WTC11 (cell line): ENCODE measurements at regions not wholly inside any gene's neighbourhood (a gene's known extent, or its start where the extent isn't known, plus 50 kb on each side); places are given as distances from the start of the nearest gene placed in this dataset.

Experiments
- ATAC-seq: fragments of 200-7000 bp; cut with Tn5 transposase; 2 replicates; pipeline ENCODE4 v1.10.0; 2021; ENCODE audit warnings: mild to moderate bottlenecking, moderate library complexity
- CTCF ChIA-PET: fragments of 300-600 bp; sonication (Branson Sonifier 250); formaldehyde crosslinking; loops from one replicate; lab custom pipeline; 2021; ENCODE audit warnings: antibody characterized with exemption; lab: Charles Lee
- POLR2A ChIA-PET: fragments of 350-600 bp; sonication (Branson Sonifier 250); formaldehyde crosslinking; loops from one replicate; lab custom pipeline; 2021; ENCODE audit warnings: antibody characterized with exemption; lab: Charles Lee
- DNase-seq: peaks from one replicate; pipeline ENCODE4 v3.0.0; 2021; ENCODE audit warnings: low spot score
- H3K27ac Mint-ChIP-seq: 2 replicates; pipeline ENCODE4 v1.8.0; 2021; ENCODE audit warnings: mixed read lengths
- H3K27me3 Mint-ChIP-seq: 2 replicates; pipeline ENCODE4 v1.8.0; 2021; ENCODE audit warnings: low read depth, mild to moderate bottlenecking, moderate library complexity, mixed read lengths
- H3K36me3 Mint-ChIP-seq: 2 replicates; pipeline ENCODE4 v1.8.0; 2021; ENCODE audit warnings: mixed read lengths
- H3K4me1 Mint-ChIP-seq: 2 replicates; pipeline ENCODE4 v1.8.0; 2022; ENCODE audit warnings: mixed read lengths
- H3K4me3 Mint-ChIP-seq: 2 replicates; pipeline ENCODE4 v1.8.0; 2021; ENCODE audit warnings: mild to moderate bottlenecking, moderate library complexity, mixed read lengths
- H3K9me3 Mint-ChIP-seq: 2 replicates; pipeline ENCODE4 v1.8.0; 2021; ENCODE audit warnings: mixed read lengths
- ATF1 ChIP-seq: sonication (generic); formaldehyde crosslinking; IDR thresholded peaks from 2 replicates; pipeline ENCODE4 v1.8.1; 2023; ENCODE audit warnings: mild to moderate bottlenecking, moderate library complexity, missing genetic modification reagents
- CREB1 ChIP-seq: sonication (generic); formaldehyde crosslinking; IDR thresholded peaks from 2 replicates; pipeline ENCODE4 v1.8.0; 2023; ENCODE audit warnings: mild to moderate bottlenecking, missing genetic modification reagents
- CREM ChIP-seq: sonication (generic); formaldehyde crosslinking; IDR thresholded peaks from 2 replicates; pipeline ENCODE4 v1.8.1; 2022; ENCODE audit warnings: mild to moderate bottlenecking, missing genetic modification reagents, moderate library complexity
- E2F1 ChIP-seq: sonication (generic); formaldehyde crosslinking; IDR thresholded peaks from 2 replicates; pipeline ENCODE4 v1.8.0; 2022; ENCODE audit warnings: mild to moderate bottlenecking, missing genetic modification reagents
- GRHL2 ChIP-seq: fragments of 250-450 bp; sonication (Bioruptor Pico); IDR thresholded peaks from 2 replicates; pipeline ENCODE4 v1.8.0; 2022; ENCODE audit warnings: mild to moderate bottlenecking, moderate library complexity; ENCODE audit not compliant: insufficient replicate concordance, severe bottlenecking
- GTF2I ChIP-seq: fragments of 250-450 bp; sonication (Bioruptor Pico); conservative IDR thresholded peaks from 2 replicates; pipeline ENCODE4 v1.4.0; 2021; ENCODE audit warnings: mild to moderate bottlenecking
- IRF2 ChIP-seq: sonication (generic); formaldehyde crosslinking; IDR thresholded peaks from 2 replicates; pipeline ENCODE4 v1.8.0; 2022; ENCODE audit warnings: low read depth, missing genetic modification reagents, borderline replicate concordance
- NFATC4 ChIP-seq: fragments of 250-450 bp; sonication (Bioruptor Pico); IDR thresholded peaks from 2 replicates; pipeline ENCODE4 v1.9.0; 2021; ENCODE audit warnings: mild to moderate bottlenecking
- OVOL2 ChIP-seq: fragments of 250-450 bp; sonication (Bioruptor Pico); IDR thresholded peaks from 2 replicates; pipeline ENCODE4 v1.9.0; 2021; ENCODE audit warnings: mild to moderate bottlenecking, borderline replicate concordance
- ZNF232 ChIP-seq: sonication (generic); formaldehyde crosslinking; IDR thresholded peaks from 2 replicates; pipeline ENCODE4 v1.8.0; 2022; ENCODE audit warnings: mild to moderate bottlenecking, missing genetic modification reagents
- ZNF317 ChIP-seq: sonication (generic); formaldehyde crosslinking; IDR thresholded peaks from 2 replicates; pipeline ENCODE4 v1.8.1; 2023; ENCODE audit warnings: low read depth, mild to moderate bottlenecking, moderate library complexity, missing genetic modification reagents, borderline replicate concordance
- ZNF416 ChIP-seq: fragments of 250-450 bp; sonication (Bioruptor Pico); IDR thresholded peaks from 2 replicates; pipeline ENCODE4 v1.9.0; 2021; ENCODE audit warnings: mild to moderate bottlenecking, inconsistent platforms
- TF ChIP-seq, protein P1 (sequence below): sonication (generic); formaldehyde crosslinking; IDR thresholded peaks from 2 replicates; pipeline ENCODE4 v1.8.1; 2022; ENCODE audit warnings: missing genetic modification reagents, borderline replicate concordance
- TF ChIP-seq, protein P2 (sequence below): sonication (generic); formaldehyde crosslinking; IDR thresholded peaks from 2 replicates; pipeline ENCODE4 v1.8.0; 2023; ENCODE audit warnings: missing genetic modification reagents, mild to moderate bottlenecking, borderline replicate concordance
- TF ChIP-seq, protein P3 (sequence below): sonication (generic); formaldehyde crosslinking; IDR thresholded peaks from 2 replicates; pipeline ENCODE4 v1.8.1; 2023; ENCODE audit warnings: mild to moderate bottlenecking, missing genetic modification reagents, borderline replicate concordance
- TF ChIP-seq, protein P4 (sequence below): sonication (generic); formaldehyde crosslinking; IDR thresholded peaks from 2 replicates; pipeline ENCODE4 v1.8.1; 2023; ENCODE audit warnings: mild to moderate bottlenecking, missing genetic modification reagents, moderate library complexity
- TF ChIP-seq, protein P5 (sequence below): sonication (generic); formaldehyde crosslinking; IDR thresholded peaks from 2 replicates; pipeline ENCODE4 v1.8.0; 2022; ENCODE audit warnings: mild to moderate bottlenecking, missing genetic modification reagents
- TF ChIP-seq, protein P6 (sequence below): fragments of 250-450 bp; sonication (Bioruptor Pico); IDR thresholded peaks from 2 replicates; pipeline ENCODE4 v1.9.0; 2021; ENCODE audit warnings: mild to moderate bottlenecking

DNA sequence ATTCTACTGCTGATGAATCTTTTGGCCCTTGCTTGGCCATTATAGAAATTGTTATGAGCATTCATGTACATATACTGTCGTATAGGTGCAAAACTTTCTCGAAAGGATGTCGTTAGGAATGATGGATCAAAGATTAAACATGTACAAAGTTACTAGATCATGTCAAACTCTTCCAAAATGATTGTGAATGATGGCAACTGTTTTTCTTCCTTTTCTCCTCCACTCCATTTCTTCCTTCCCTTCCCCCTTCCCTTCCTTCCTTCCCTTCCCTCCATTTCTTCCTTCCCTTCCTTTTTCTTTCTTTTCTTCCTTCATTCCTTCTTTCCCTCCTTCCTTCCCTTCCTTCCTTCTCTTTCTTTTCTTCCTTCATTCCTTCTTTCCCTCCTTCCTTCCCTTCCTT, 973.9 kb downstream of the CDH11 start:
- POLR2A ChIA-PET: no interaction called here
- no peak overlapping the region for H3K27ac Mint-ChIP-seq
- no peak for DNase-seq
- no peaks in the 10 kb centered on the region for H3K27me3 Mint-ChIP-seq
- CTCF ChIA-PET: no interaction called here
- H3K4me1 Mint-ChIP-seq: no peaks in the 10 kb centered on the region
- no peak for TF ChIP-seq CREM (CRISPR knock-in tag)
- TF ChIP-seq, protein P1, sequence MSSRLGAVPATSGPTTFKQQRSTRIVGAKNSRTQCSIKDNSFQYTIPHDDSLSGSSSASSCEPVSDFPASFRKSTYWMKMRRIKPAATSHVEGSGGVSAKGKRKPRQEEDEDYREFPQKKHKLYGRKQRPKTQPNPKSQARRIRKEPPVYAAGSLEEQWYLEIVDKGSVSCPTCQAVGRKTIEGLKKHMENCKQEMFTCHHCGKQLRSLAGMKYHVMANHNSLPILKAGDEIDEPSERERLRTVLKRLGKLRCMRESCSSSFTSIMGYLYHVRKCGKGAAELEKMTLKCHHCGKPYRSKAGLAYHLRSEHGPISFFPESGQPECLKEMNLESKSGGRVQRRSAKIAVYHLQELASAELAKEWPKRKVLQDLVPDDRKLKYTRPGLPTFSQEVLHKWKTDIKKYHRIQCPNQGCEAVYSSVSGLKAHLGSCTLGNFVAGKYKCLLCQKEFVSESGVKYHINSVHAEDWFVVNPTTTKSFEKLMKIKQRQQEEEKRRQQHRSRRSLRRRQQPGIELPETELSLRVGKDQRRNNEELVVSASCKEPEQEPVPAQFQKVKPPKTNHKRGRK: 0 out of 2 replicates have a peak, but pooled peaks have one; percentile 61
- TF ChIP-seq, protein P2, sequence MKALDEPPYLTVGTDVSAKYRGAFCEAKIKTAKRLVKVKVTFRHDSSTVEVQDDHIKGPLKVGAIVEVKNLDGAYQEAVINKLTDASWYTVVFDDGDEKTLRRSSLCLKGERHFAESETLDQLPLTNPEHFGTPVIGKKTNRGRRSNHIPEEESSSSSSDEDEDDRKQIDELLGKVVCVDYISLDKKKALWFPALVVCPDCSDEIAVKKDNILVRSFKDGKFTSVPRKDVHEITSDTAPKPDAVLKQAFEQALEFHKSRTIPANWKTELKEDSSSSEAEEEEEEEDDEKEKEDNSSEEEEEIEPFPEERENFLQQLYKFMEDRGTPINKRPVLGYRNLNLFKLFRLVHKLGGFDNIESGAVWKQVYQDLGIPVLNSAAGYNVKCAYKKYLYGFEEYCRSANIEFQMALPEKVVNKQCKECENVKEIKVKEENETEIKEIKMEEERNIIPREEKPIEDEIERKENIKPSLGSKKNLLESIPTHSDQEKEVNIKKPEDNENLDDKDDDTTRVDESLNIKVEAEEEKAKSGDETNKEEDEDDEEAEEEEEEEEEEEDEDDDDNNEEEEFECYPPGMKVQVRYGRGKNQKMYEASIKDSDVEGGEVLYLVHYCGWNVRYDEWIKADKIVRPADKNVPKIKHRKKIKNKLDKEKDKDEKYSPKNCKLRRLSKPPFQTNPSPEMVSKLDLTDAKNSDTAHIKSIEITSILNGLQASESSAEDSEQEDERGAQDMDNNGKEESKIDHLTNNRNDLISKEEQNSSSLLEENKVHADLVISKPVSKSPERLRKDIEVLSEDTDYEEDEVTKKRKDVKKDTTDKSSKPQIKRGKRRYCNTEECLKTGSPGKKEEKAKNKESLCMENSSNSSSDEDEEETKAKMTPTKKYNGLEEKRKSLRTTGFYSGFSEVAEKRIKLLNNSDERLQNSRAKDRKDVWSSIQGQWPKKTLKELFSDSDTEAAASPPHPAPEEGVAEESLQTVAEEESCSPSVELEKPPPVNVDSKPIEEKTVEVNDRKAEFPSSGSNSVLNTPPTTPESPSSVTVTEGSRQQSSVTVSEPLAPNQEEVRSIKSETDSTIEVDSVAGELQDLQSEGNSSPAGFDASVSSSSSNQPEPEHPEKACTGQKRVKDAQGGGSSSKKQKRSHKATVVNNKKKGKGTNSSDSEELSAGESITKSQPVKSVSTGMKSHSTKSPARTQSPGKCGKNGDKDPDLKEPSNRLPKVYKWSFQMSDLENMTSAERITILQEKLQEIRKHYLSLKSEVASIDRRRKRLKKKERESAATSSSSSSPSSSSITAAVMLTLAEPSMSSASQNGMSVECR (CRISPR knock-in tag): no peak
- TF ChIP-seq NFATC4 (CRISPR knock-in tag): no peak
- TF ChIP-seq GRHL2: no peak
- TF ChIP-seq ZNF232 (CRISPR knock-in tag): no peak
- TF ChIP-seq ZNF317 (CRISPR knock-in tag): no peak
- H3K36me3 Mint-ChIP-seq: no peaks in the 10 kb centered on the region
- no peak for ATAC-seq
- no peak overlapping the region for H3K4me3 Mint-ChIP-seq
- peaks cover 6% of the 10 kb centered on the region for H3K9me3 Mint-ChIP-seq

GRCh38 chr16:64144617-64145016, 977.2 kb downstream of the CDH11 start:
- Mint-ChIP-seq H3K9me3 (peaks cover 6% of the 10 kb centered on the region), H3K27ac (no peak overlapping the region), H3K36me3 (no peaks in the 10 kb centered on the region), H3K27me3 (no peaks in the 10 kb centered on the region), H3K4me1 (peaks cover 2% of the 10 kb centered on the region), H3K4me3 (no peak overlapping the region)
- no peak for TF ChIP-seq OVOL2
- TF ChIP-seq, protein P1: no peak
- ChIA-PET POLR2A (no interaction called here), CTCF (no interaction called here)
- ATAC-seq: no peak
- no peak for DNase-seq

GRCh38 chr16:64138621-64139020, 983.2 kb downstream of the CDH11 start:
- Mint-ChIP-seq H3K4me3 (no peak overlapping the region), H3K4me1 (peaks cover 3% of the 10 kb centered on the region), H3K27me3 (no peaks in the 10 kb centered on the region), H3K9me3 (peaks cover 6% of the 10 kb centered on the region), H3K27ac (no peak overlapping the region), H3K36me3 (no peaks in the 10 kb centered on the region)
- DNase-seq (no peak), ATAC-seq (no peak)
- POLR2A ChIA-PET: no interaction called here
- CTCF ChIA-PET: no interaction called here
- TF ChIP-seq CREB1 (CRISPR knock-in tag) (no peak), IRF2 (no peak), ZNF416 (CRISPR knock-in tag) (no peak), GTF2I (no peak), ZNF232 (CRISPR knock-in tag) (no peak), ATF1 (CRISPR knock-in tag) (no peak), E2F1 (no peak)
- TF ChIP-seq, protein P3, sequence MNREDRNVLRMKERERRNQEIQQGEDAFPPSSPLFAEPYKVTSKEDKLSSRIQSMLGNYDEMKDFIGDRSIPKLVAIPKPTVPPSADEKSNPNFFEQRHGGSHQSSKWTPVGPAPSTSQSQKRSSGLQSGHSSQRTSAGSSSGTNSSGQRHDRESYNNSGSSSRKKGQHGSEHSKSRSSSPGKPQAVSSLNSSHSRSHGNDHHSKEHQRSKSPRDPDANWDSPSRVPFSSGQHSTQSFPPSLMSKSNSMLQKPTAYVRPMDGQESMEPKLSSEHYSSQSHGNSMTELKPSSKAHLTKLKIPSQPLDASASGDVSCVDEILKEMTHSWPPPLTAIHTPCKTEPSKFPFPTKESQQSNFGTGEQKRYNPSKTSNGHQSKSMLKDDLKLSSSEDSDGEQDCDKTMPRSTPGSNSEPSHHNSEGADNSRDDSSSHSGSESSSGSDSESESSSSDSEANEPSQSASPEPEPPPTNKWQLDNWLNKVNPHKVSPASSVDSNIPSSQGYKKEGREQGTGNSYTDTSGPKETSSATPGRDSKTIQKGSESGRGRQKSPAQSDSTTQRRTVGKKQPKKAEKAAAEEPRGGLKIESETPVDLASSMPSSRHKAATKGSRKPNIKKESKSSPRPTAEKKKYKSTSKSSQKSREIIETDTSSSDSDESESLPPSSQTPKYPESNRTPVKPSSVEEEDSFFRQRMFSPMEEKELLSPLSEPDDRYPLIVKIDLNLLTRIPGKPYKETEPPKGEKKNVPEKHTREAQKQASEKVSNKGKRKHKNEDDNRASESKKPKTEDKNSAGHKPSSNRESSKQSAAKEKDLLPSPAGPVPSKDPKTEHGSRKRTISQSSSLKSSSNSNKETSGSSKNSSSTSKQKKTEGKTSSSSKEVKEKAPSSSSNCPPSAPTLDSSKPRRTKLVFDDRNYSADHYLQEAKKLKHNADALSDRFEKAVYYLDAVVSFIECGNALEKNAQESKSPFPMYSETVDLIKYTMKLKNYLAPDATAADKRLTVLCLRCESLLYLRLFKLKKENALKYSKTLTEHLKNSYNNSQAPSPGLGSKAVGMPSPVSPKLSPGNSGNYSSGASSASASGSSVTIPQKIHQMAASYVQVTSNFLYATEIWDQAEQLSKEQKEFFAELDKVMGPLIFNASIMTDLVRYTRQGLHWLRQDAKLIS (CRISPR knock-in tag): no peak
- TF ChIP-seq, protein P4, sequence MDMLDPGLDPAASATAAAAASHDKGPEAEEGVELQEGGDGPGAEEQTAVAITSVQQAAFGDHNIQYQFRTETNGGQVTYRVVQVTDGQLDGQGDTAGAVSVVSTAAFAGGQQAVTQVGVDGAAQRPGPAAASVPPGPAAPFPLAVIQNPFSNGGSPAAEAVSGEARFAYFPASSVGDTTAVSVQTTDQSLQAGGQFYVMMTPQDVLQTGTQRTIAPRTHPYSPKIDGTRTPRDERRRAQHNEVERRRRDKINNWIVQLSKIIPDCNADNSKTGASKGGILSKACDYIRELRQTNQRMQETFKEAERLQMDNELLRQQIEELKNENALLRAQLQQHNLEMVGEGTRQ: no peak
- TF ChIP-seq, protein P5, sequence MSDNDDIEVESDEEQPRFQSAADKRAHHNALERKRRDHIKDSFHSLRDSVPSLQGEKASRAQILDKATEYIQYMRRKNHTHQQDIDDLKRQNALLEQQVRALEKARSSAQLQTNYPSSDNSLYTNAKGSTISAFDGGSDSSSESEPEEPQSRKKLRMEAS: no peak
- TF ChIP-seq, protein P6, sequence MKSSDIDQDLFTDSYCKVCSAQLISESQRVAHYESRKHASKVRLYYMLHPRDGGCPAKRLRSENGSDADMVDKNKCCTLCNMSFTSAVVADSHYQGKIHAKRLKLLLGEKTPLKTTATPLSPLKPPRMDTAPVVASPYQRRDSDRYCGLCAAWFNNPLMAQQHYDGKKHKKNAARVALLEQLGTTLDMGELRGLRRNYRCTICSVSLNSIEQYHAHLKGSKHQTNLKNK: no peak
